ENCODE measurements at regions not wholly inside any gene's neighbourhood (a gene's known extent, or its start where the extent isn't known, plus 50 kb on each side); places are given as distances from the start of the nearest gene placed in this dataset.

DNA sequence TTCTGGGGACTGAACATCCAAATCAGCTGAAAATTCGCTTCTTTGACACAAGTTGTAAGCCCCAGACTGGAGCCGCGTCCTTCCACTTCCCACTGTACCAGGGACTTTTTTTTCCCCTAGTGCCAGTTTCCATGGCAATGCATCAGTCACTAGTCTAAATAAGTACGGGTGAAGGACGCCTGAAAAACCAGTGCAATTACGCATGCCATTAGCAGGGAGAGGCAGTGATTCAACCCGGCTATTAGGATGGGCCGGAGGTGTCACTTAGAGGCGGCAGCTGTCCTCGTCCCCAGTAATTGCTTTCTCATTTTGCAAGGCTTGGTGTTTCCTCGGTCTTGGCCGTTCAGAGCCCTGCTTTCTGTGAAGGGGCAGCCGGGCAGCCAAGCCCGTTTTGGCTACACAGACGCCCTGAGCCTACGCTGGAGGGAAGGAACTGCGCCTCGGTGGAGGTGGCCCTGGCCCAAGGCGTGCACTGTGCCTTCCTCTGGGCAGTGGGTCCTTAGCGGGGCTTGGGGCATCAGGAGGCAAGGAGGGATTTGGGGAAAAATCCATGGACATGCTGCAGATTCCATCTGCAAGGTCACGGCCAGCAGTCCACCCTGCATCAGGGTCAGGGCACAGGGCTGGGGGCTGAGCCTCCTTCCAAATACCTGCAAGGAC is 319.7 kb downstream of the CTTN start:
- WGBS, 2 donors, result 69 to 73% methylated on average over 21 of the region's 21 CpGs
- Histone ChIP-seq H3K36me3 (ENCODE audit: control insufficient read depth in 2 of 2, insufficient read depth in 2 of 2, low read length in 1 of 2) (no peaks in the 10 kb centered on the region), H3K9me3 (ENCODE audit: control insufficient read depth in 2 of 2, insufficient read depth in 1 of 2, low read depth in 1 of 2, low read length in 1 of 2) (peaks cover 0 to 6% of the 10 kb centered on the region in 2 donors), H3K27me3 (ENCODE audit: control insufficient read depth in 1 of 2, insufficient read depth in 2 of 2, low read length in 2 of 2) (peaks cover 0 to 2% of the 10 kb centered on the region in 2 donors), H3K4me1 (ENCODE audit: control insufficient read depth in 2 of 2, insufficient read depth in 2 of 2, low read length in 1 of 2) (peaks cover 0 to 2% of the 10 kb centered on the region in 2 donors), H3K4me3 (ENCODE audit: low read depth in 1 of 2, low read length in 2 of 2) (no peak overlapping the region), H3K27ac (ENCODE audit: low read depth in 2 of 2, low read length in 1 of 2) (no peak overlapping the region)

DNA sequence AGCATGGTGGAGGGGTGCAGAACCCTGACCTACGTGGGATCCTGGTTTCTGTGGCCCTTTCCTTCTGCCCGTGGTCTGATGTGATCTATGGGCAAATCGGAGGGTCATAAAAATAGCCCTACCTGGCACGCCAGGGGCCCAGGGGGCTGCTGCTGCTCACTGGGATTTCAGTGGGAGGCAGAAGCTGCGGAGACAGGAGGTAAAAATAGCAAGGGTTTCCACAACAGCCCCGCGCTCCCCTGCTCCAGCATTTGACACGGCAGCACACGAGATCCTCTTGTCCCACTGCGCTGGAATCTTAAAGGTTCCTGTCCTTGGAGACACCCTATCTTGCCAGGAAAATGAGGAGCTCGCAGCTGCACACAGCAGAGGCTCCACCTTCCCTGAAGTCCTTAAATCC is 321.2 kb downstream of the CTTN start:
- H3K36me3 ChIP-seq (ENCODE audit: control insufficient read depth in 2 of 2, insufficient read depth in 2 of 2, low read length in 1 of 2), result no peaks in the 10 kb centered on the region
- no peak overlapping the region for H3K4me3 ChIP-seq (ENCODE audit: low read depth in 1 of 2, low read length in 2 of 2)
- 85 to 89% methylated on average over 11 of the region's 11 CpGs for WGBS, 2 donors
- H3K27me3 ChIP-seq (ENCODE audit: control insufficient read depth in 1 of 2, insufficient read depth in 2 of 2, low read length in 2 of 2), result peaks cover 0 to 2% of the 10 kb centered on the region in 2 donors
- H3K9me3 ChIP-seq (ENCODE audit: control insufficient read depth in 2 of 2, insufficient read depth in 1 of 2, low read depth in 1 of 2, low read length in 1 of 2), result peaks cover 0 to 6% of the 10 kb centered on the region in 2 donors
- no peak overlapping the region for H3K27ac ChIP-seq (ENCODE audit: low read depth in 2 of 2, low read length in 1 of 2)
- peaks cover 0 to 2% of the 10 kb centered on the region in 2 donors for H3K4me1 ChIP-seq (ENCODE audit: control insufficient read depth in 2 of 2, insufficient read depth in 2 of 2, low read length in 1 of 2)

DNA sequence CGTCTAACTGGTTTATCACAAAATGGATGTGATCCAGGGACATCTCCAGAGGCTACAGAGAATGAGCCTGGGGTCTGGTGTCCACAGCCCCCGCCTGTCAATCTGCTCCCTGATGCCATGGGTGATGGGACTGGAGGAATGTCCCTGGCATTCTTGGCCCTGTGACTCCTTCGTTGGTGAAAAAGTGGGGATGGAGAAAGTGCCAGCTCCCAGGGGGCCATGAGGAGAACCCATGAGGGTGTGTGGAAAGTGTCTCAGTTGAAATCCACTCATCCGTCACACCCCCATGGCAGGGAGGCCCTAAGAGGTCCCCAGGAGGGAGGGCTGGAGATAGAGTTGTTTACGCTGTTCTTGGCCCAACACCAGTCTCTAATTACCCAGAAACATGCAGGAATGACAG is 322.0 kb downstream of the CTTN start:
- Histone ChIP-seq H3K4me1 (ENCODE audit: control insufficient read depth in 2 of 2, insufficient read depth in 2 of 2, low read length in 1 of 2) (no peaks in the 10 kb centered on the region), H3K36me3 (ENCODE audit: control insufficient read depth in 2 of 2, insufficient read depth in 2 of 2, low read length in 1 of 2) (no peaks in the 10 kb centered on the region), H3K9me3 (ENCODE audit: control insufficient read depth in 2 of 2, insufficient read depth in 1 of 2, low read depth in 1 of 2, low read length in 1 of 2) (peaks cover 0 to 6% of the 10 kb centered on the region in 2 donors), H3K27ac (ENCODE audit: low read depth in 2 of 2, low read length in 1 of 2) (no peak overlapping the region), H3K27me3 (ENCODE audit: control insufficient read depth in 1 of 2, insufficient read depth in 2 of 2, low read length in 2 of 2) (peaks cover 0 to 2% of the 10 kb centered on the region in 2 donors), H3K4me3 (ENCODE audit: low read depth in 1 of 2, low read length in 2 of 2) (no peak overlapping the region)
- WGBS, 2 donors, result 74 to 78% methylated on average over 5 of the region's 5 CpGs

DNA sequence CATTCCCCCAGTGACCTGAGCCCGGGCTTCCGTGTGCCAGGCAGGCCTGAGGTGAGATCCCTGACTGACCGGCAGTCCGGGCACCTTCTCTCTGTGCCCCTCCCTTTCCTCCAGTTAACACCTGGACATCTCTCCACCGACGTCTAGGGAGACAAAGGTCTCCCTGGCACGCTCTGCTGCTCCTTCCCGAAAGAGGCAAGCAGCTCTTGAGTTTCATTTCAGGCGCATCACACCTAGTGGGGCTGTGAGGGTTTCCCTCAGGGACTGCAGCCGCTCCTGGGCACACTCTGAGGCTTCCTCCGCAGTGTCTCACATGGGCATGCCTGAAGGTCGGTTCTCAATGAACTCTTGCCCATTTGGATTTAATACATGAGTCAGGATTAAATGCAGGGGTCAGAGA is 322.7 kb downstream of the CTTN start:
- Histone ChIP-seq H3K27me3 (ENCODE audit: control insufficient read depth in 1 of 2, insufficient read depth in 2 of 2, low read length in 2 of 2) (peaks cover 0 to 2% of the 10 kb centered on the region in 2 donors), H3K4me3 (ENCODE audit: low read depth in 1 of 2, low read length in 2 of 2) (no peak overlapping the region), H3K27ac (ENCODE audit: low read depth in 2 of 2, low read length in 1 of 2) (no peak overlapping the region), H3K9me3 (ENCODE audit: control insufficient read depth in 2 of 2, insufficient read depth in 1 of 2, low read depth in 1 of 2, low read length in 1 of 2) (peaks cover 0 to 6% of the 10 kb centered on the region in 2 donors), H3K36me3 (ENCODE audit: control insufficient read depth in 2 of 2, insufficient read depth in 2 of 2, low read length in 1 of 2) (no peaks in the 10 kb centered on the region), H3K4me1 (ENCODE audit: control insufficient read depth in 2 of 2, insufficient read depth in 2 of 2, low read length in 1 of 2) (no peaks in the 10 kb centered on the region)
- WGBS, 2 donors, result 83 to 84% methylated on average over 12 of the region's 12 CpGs

DNA sequence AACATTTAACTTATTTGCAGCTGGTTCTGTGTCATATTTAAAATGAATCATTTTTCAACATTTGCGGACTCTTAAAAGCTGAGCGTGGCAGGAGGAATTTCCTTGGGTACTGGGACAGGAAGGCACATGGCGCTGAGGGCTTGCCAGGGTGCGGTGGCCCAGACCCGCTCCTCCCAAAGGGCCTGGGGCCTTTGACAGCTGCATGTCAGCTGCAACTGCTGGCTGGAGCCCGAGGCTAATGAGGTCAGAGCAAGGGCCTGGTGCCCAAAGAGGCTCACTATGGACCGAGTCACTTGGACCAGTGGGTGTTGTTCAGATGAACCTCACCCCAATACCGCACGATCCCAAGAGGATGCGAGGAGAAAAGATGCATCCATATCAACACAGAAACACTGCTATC is 326.9 kb downstream of the CTTN start:
- H3K27ac ChIP-seq (ENCODE audit: low read depth in 2 of 2, low read length in 1 of 2), result no peak overlapping the region
- no peak overlapping the region for H3K4me3 ChIP-seq (ENCODE audit: low read depth in 1 of 2, low read length in 2 of 2)
- peaks cover 0 to 6% of the 10 kb centered on the region in 2 donors for H3K9me3 ChIP-seq (ENCODE audit: control insufficient read depth in 2 of 2, insufficient read depth in 1 of 2, low read depth in 1 of 2, low read length in 1 of 2)
- WGBS, 2 donors, result 83 to 86% methylated on average over 10 of the region's 10 CpGs
- no peaks in the 10 kb centered on the region for H3K4me1 ChIP-seq (ENCODE audit: control insufficient read depth in 2 of 2, insufficient read depth in 2 of 2, low read length in 1 of 2)
- no peaks in the 10 kb centered on the region for H3K36me3 ChIP-seq (ENCODE audit: control insufficient read depth in 2 of 2, insufficient read depth in 2 of 2, low read length in 1 of 2)
- H3K27me3 ChIP-seq (ENCODE audit: control insufficient read depth in 1 of 2, insufficient read depth in 2 of 2, low read length in 2 of 2), result no peaks in the 10 kb centered on the region

DNA sequence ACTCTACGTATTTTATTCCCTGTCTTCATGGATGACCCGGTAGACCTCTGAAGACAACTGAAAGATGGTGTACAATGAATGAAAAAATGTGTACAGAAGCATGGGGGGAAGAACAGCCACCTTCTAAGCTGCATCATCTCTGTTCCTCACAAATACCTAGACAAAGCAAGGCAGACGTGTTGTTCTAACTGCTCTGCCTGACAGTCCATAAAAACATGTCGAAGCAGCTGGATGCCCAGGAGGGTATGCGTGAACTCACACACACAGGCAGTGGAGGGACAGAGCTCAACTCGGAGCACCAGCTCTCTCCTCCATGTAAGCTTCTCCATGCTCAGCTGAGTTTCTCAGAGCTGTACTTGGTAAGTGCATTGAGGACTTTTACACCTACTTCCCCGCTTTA is 327.4 kb downstream of the CTTN start:
- H3K36me3 ChIP-seq (ENCODE audit: control insufficient read depth in 2 of 2, insufficient read depth in 2 of 2, low read length in 1 of 2), result no peaks in the 10 kb centered on the region
- 77 to 86% methylated on average over 7 of the region's 7 CpGs for WGBS, 2 donors
- H3K4me1 ChIP-seq (ENCODE audit: control insufficient read depth in 2 of 2, insufficient read depth in 2 of 2, low read length in 1 of 2), result no peaks in the 10 kb centered on the region
- H3K27me3 ChIP-seq (ENCODE audit: control insufficient read depth in 1 of 2, insufficient read depth in 2 of 2, low read length in 2 of 2), result no peaks in the 10 kb centered on the region
- H3K4me3 ChIP-seq (ENCODE audit: low read depth in 1 of 2, low read length in 2 of 2), result no peak overlapping the region
- peaks cover 0 to 3% of the 10 kb centered on the region in 2 donors for H3K9me3 ChIP-seq (ENCODE audit: control insufficient read depth in 2 of 2, insufficient read depth in 1 of 2, low read depth in 1 of 2, low read length in 1 of 2)
- H3K27ac ChIP-seq (ENCODE audit: low read depth in 2 of 2, low read length in 1 of 2), result no peak overlapping the region

DNA sequence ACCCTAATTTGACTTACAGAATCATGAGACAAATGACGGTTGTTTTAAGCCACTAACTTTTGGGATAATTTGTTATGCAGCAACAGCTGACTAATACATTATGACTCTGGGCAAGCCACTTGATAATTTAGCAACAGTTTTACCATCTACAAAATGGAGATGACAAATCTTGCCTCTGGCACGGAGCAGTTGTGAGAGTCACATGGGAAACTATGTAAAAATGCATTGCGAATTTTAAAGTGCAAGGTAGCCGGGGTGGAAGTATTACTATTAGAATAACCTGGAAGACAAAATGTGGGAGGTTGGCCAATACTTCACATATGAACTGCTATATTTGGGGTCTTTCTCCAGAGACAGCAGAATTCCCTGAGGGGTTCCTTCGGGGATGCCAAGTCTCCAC is 328.7 kb downstream of the CTTN start:
- 92 to 94% methylated on average over 5 of the region's 5 CpGs for WGBS, 2 donors
- no peak overlapping the region for H3K27ac ChIP-seq (ENCODE audit: low read depth in 2 of 2, low read length in 1 of 2)
- H3K27me3 ChIP-seq (ENCODE audit: control insufficient read depth in 1 of 2, insufficient read depth in 2 of 2, low read length in 2 of 2), result no peaks in the 10 kb centered on the region
- no peaks in the 10 kb centered on the region for H3K36me3 ChIP-seq (ENCODE audit: control insufficient read depth in 2 of 2, insufficient read depth in 2 of 2, low read length in 1 of 2)
- H3K4me3 ChIP-seq (ENCODE audit: low read depth in 1 of 2, low read length in 2 of 2), result no peak overlapping the region
- H3K9me3 ChIP-seq (ENCODE audit: control insufficient read depth in 2 of 2, insufficient read depth in 1 of 2, low read depth in 1 of 2, low read length in 1 of 2), result peaks cover 0 to 1% of the 10 kb centered on the region in 2 donors
- no peaks in the 10 kb centered on the region for H3K4me1 ChIP-seq (ENCODE audit: control insufficient read depth in 2 of 2, insufficient read depth in 2 of 2, low read length in 1 of 2)

DNA sequence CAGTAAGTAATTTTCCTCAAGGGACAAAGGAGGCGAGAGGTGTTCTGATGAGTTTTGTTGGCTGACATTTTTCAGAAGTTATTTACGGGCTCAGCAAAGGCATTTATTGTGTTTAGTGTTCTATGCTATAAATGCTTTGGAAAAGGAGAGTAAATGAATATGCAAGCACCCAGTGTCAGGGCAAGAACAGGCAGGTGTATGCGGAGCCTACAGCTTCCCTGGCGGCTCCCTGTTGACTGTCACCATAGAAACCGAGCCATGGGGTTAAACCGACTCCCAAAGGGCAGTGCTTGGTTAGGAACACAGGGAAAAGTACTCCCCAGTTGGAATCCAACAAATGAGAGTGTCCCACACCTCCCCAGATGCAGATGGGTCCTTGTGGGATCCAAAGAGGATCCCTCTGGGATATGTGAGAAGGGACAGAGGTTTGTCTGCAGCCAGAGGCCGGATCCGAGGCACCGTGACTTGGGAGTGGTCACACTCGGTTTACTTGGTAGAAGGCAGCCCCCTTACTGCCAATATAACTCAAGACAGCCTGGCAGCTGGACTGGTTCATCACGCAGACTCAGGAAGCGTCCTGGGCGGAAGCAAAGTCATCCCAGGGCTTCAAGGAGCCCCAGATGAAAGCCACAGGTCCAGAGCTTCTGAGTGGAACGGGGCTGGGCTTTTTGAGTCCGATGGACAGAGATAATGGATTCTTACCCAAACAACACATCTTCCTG is 329.7 kb downstream of the CTTN start:
- 46 to 60% methylated on average over 15 of the region's 15 CpGs for WGBS, 2 donors
- H3K4me3 ChIP-seq (ENCODE audit: low read depth in 1 of 2, low read length in 2 of 2), result no peak overlapping the region
- no peak overlapping the region for H3K27ac ChIP-seq (ENCODE audit: low read depth in 2 of 2, low read length in 1 of 2)
- no peaks in the 10 kb centered on the region for H3K4me1 ChIP-seq (ENCODE audit: control insufficient read depth in 2 of 2, insufficient read depth in 2 of 2, low read length in 1 of 2)
- H3K36me3 ChIP-seq (ENCODE audit: control insufficient read depth in 2 of 2, insufficient read depth in 2 of 2, low read length in 1 of 2), result no peaks in the 10 kb centered on the region
- no peaks in the 10 kb centered on the region for H3K27me3 ChIP-seq (ENCODE audit: control insufficient read depth in 1 of 2, insufficient read depth in 2 of 2, low read length in 2 of 2)
- H3K9me3 ChIP-seq (ENCODE audit: control insufficient read depth in 2 of 2, insufficient read depth in 1 of 2, low read depth in 1 of 2, low read length in 1 of 2), result no peaks in the 10 kb centered on the region

DNA sequence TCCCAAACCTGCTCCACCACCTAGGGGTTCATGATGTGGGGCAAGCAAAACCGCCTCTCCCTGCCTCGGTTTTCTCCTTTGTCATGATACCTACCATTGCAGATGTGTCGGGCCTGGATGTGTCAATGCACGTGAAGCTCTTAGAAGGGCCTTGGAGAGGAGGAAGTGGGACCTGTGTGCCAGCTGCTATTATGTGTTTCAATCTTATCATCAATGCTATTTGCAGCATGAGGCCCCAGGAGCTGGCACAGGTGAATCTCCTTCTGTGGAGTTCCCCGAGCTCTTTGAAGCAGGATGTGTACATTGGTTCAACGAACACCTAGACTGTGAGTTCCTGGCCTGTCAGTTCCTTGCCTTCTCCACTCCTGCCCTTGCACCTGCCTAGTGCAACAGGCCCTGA is 331.6 kb downstream of the CTTN start:
- no peaks in the 10 kb centered on the region for H3K36me3 ChIP-seq (ENCODE audit: control insufficient read depth in 2 of 2, insufficient read depth in 2 of 2, low read length in 1 of 2)
- no peaks in the 10 kb centered on the region for H3K9me3 ChIP-seq (ENCODE audit: control insufficient read depth in 2 of 2, insufficient read depth in 1 of 2, low read depth in 1 of 2, low read length in 1 of 2)
- H3K4me3 ChIP-seq (ENCODE audit: low read depth in 1 of 2, low read length in 2 of 2), result no peak overlapping the region
- H3K27me3 ChIP-seq (ENCODE audit: control insufficient read depth in 1 of 2, insufficient read depth in 2 of 2, low read length in 2 of 2), result no peaks in the 10 kb centered on the region
- H3K27ac ChIP-seq (ENCODE audit: low read depth in 2 of 2, low read length in 1 of 2), result no peak overlapping the region
- 69 to 89% methylated on average over 6 of the region's 6 CpGs for WGBS, 2 donors
- H3K4me1 ChIP-seq (ENCODE audit: control insufficient read depth in 2 of 2, insufficient read depth in 2 of 2, low read length in 1 of 2), result no peaks in the 10 kb centered on the region

DNA sequence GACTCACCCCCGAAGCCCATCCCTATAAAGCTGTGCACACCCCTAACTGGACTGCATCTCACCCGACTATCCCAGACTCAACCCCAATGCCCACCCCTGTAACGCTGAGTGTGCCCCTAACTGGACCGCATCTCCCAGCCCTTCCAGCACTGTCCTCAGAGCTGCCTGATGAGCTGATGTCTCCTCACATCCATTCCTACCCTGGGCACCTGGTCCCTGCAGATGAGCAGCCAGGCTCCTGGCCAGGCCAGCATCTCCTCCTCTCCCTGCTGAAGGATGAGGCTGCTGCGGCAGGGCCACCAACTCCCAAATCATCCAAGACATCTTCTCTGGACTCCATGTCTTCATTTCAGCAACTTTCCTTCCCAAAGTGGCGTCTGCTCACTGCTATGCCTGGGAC is 332.1 kb downstream of the CTTN start:
- Histone ChIP-seq H3K27ac (ENCODE audit: low read depth in 2 of 2, low read length in 1 of 2) (no peak overlapping the region), H3K4me1 (ENCODE audit: control insufficient read depth in 2 of 2, insufficient read depth in 2 of 2, low read length in 1 of 2) (no peaks in the 10 kb centered on the region), H3K4me3 (ENCODE audit: low read depth in 1 of 2, low read length in 2 of 2) (no peak overlapping the region), H3K27me3 (ENCODE audit: control insufficient read depth in 1 of 2, insufficient read depth in 2 of 2, low read length in 2 of 2) (no peaks in the 10 kb centered on the region), H3K36me3 (ENCODE audit: control insufficient read depth in 2 of 2, insufficient read depth in 2 of 2, low read length in 1 of 2) (no peaks in the 10 kb centered on the region), H3K9me3 (ENCODE audit: control insufficient read depth in 2 of 2, insufficient read depth in 1 of 2, low read depth in 1 of 2, low read length in 1 of 2) (no peaks in the 10 kb centered on the region)
- 87 to 92% methylated on average over 6 of the region's 6 CpGs for WGBS, 2 donors

All from esophagus (tissue), 2 donors.